Calu3 (cell line): ENCODE measurements at regions not wholly inside any gene's neighbourhood (a gene's known extent, or its start where the extent isn't known, plus 50 kb on each side); places are given as distances from the start of the nearest gene placed in this dataset.

Experiments
- BruUV-seq: library from RNA; stranded (reverse); fragments of 400-500 nt; replicated peaks from 2 replicates; lab custom pipeline; 2021; lab: Mats Ljungman, UMichigan
- CTCF ChIA-PET: fragments of 300-600 bp; sonication (Branson Sonifier 250); formaldehyde crosslinking; loops from one replicate; lab custom pipeline; 2022; ENCODE audit warnings: antibody characterized with exemption; lab: Charles Lee
- DNase-seq: peaks from one replicate; pipeline ENCODE4 v3.0.0; 2022
- H3K27ac Mint-ChIP-seq: one replicate; pipeline ENCODE4 v1.8.0; 2022; ENCODE audit warnings: mixed read lengths; ENCODE audit not compliant: unreplicated experiment
- H3K27me3 Mint-ChIP-seq: one replicate; pipeline ENCODE4 v1.8.0; 2022; ENCODE audit warnings: mixed read lengths; ENCODE audit not compliant: unreplicated experiment
- H3K36me3 Mint-ChIP-seq: one replicate; pipeline ENCODE4 v1.8.0; 2022; ENCODE audit warnings: mild to moderate bottlenecking, moderate library complexity, mixed read lengths; ENCODE audit not compliant: insufficient read depth, unreplicated experiment
- H3K4me1 Mint-ChIP-seq: one replicate; pipeline ENCODE4 v1.8.0; 2022; ENCODE audit warnings: mild to moderate bottlenecking, low read depth, mixed read lengths; ENCODE audit not compliant: unreplicated experiment
- H3K4me3 Mint-ChIP-seq: one replicate; pipeline ENCODE4 v1.8.0; 2022; ENCODE audit warnings: mild to moderate bottlenecking, low read depth, moderate library complexity, mixed read lengths; ENCODE audit not compliant: unreplicated experiment
- H3K9me3 Mint-ChIP-seq: one replicate; pipeline ENCODE4 v1.8.0; 2022; ENCODE audit warnings: low read depth, mixed read lengths; ENCODE audit not compliant: unreplicated experiment
- CTCF ChIP-seq: fragments of 200-600 bp; IDR thresholded peaks from one replicate; pipeline ENCODE4 v1.8.0; 2022; ENCODE audit warnings: antibody characterized with exemption; ENCODE audit not compliant: unreplicated experiment
- intact Hi-C: fragments of 100-400 bp; cut with micrococcal nuclease; formaldehyde crosslinking; loops from one replicate; pipeline ENCODE4 v1.10.0; 2022; ENCODE audit not compliant: unreplicated experiment

- Mint-ChIP-seq H3K9me3 (peaks cover 26% of the 10 kb centered on the region), H3K36me3 (no peaks in the 10 kb centered on the region), H3K4me3 (no peak overlapping the region), H3K4me1 (no peaks in the 10 kb centered on the region), H3K27ac (no peak overlapping the region), H3K27me3 (no peaks in the 10 kb centered on the region)
- intact Hi-C loops: no loop called here
- CTCF ChIA-PET: no interaction called here
- BruUV-seq: no TSS peak
- TF ChIP-seq CTCF: no peak
- DNase-seq: no peak
Measured at GRCh38 chr20:55893031-55893430, 112.3 kb downstream of the CBLN4 start.

DNA sequence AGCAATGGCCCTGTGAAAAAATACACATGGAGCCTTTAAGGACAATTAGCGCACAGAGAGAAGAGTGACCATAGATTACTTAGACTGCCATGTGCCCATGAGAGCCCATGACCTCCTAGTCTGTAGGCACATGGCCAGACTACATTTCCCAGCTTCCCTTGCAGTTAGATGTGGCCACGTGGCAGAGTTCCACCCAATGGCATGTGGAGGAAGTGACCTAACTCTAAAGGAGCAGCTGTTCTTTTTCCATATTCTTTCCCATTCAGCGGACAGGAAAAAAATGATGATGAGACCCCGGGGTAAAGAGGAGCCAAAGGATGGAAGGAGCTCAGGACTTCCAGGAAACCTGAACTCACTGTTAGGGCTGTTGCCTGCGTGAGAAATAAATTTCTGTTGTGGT is 116.6 kb downstream of the CBLN4 start:
- CTCF ChIA-PET: no interaction called here
- DNase-seq: no peak
- intact Hi-C loops: no loop called here
- no peaks in the 10 kb centered on the region for H3K4me1 Mint-ChIP-seq
- BruUV-seq: no TSS peak
- H3K27ac Mint-ChIP-seq: no peak overlapping the region
- no peak for TF ChIP-seq CTCF
- peaks cover 20% of the 10 kb centered on the region for H3K9me3 Mint-ChIP-seq
- H3K27me3 Mint-ChIP-seq: no peaks in the 10 kb centered on the region
- H3K36me3 Mint-ChIP-seq: no peaks in the 10 kb centered on the region
- H3K4me3 Mint-ChIP-seq: no peak overlapping the region

GRCh38 chr20:55882910-55883309 is 122.4 kb downstream of the CBLN4 start:
- Mint-ChIP-seq H3K27me3 (no peaks in the 10 kb centered on the region), H3K27ac (no peak overlapping the region), H3K36me3 (no peaks in the 10 kb centered on the region), H3K9me3 (peaks cover 8% of the 10 kb centered on the region), H3K4me1 (no peaks in the 10 kb centered on the region), H3K4me3 (no peak overlapping the region)
- no peak for TF ChIP-seq CTCF
- no TSS peak for BruUV-seq
- no peak for DNase-seq
- intact Hi-C loops: no loop called here
- CTCF ChIA-PET: no interaction called here

DNA sequence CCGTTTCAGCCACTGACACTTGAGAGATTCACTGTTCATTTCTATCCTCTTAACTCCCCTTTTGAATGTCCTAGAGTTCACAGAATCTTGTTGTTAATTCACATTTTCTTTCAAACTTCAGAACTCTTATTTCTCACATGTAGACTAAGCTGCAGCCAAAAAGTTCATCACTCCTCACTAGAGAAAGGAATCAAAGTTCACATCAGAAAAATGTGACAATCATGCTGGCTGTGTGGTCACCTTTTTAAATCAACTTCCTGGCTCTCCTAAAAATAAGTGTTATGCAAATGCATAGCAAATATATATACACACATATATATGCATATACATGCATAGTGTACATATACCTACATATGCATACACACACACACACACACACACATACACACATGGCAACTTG is 123.0 kb downstream of the CBLN4 start:
- CTCF ChIA-PET: no interaction called here
- H3K27me3 Mint-ChIP-seq: no peaks in the 10 kb centered on the region
- H3K27ac Mint-ChIP-seq: no peak overlapping the region
- DNase-seq: no peak
- H3K4me3 Mint-ChIP-seq: no peak overlapping the region
- BruUV-seq: no TSS peak
- H3K36me3 Mint-ChIP-seq: no peaks in the 10 kb centered on the region
- intact Hi-C loops: no loop called here
- peaks cover 6% of the 10 kb centered on the region for H3K9me3 Mint-ChIP-seq
- no peak for TF ChIP-seq CTCF
- no peaks in the 10 kb centered on the region for H3K4me1 Mint-ChIP-seq
